IgD-negative memory B cell (primary cell): ENCODE measurements at regions not wholly inside any gene's neighbourhood (a gene's known extent, or its start where the extent isn't known, plus 50 kb on each side); places are given as distances from the start of the nearest gene placed in this dataset.

Experiments
- H3K27ac Mint-ChIP-seq, 3 donors: one replicate each; pipeline ENCODE4 v1.8.0; 2020 to 2022; ENCODE audit warnings: mild to moderate bottlenecking in 3 of 3, mixed read lengths in 3 of 3, moderate library complexity in 1 of 3
- H3K27me3 Mint-ChIP-seq: one replicate; pipeline ENCODE4 v1.8.0; 2021; ENCODE audit warnings: mixed read lengths
- H3K36me3 Mint-ChIP-seq: one replicate; pipeline ENCODE4 v1.8.0; 2020; ENCODE audit warnings: mild to moderate bottlenecking, mixed read lengths
- H3K4me1 Mint-ChIP-seq, 3 donors: one replicate each; pipeline ENCODE4 v1.8.0; 2020 to 2022; ENCODE audit warnings: mixed read lengths in 3 of 3, mild to moderate bottlenecking in 1 of 3
- H3K4me3 Mint-ChIP-seq, 4 donors: one replicate each; pipeline ENCODE4 v1.8.0; 2020 to 2022; ENCODE audit warnings: mild to moderate bottlenecking in 4 of 4, mixed read lengths in 4 of 4, moderate library complexity in 3 of 4
- H3K9me3 Mint-ChIP-seq, 3 donors: one replicate each; pipeline ENCODE4 v1.8.0; 2020 to 2021; ENCODE audit warnings: mixed read lengths in 3 of 3, mild to moderate bottlenecking in 1 of 3

DNA sequence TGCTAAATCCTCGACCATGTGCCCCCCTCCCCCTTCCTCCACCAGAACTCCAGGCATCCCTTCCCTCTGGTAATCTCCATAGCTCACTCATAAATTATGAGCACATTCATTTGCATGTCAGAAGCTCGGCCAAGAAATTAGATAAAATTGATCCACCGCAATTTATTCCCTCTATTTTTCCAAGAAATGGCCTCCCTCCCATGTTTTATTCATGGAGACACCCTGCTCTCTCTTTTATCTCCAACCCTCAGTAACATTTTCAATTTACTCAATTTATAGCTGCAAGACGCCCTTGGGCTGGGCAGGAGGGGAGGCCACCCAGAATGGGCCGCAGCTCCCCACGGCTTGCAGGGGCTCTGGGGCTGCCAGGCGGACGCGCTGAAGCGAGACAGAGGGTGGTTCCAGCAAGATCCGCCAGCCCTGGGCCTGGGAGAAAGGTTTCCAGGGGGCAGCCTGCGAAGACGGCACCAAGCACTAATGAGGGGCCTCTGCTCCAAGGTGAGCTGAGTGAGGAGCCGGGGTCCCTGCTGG, 54.7 kb upstream of the ZNF423 start:
- peaks cover 4% of the 10 kb centered on the region for H3K27me3 Mint-ChIP-seq
- H3K4me1 Mint-ChIP-seq: no peaks in the 10 kb centered on the region
- peaks cover 1% of the 10 kb centered on the region for H3K36me3 Mint-ChIP-seq

DNA sequence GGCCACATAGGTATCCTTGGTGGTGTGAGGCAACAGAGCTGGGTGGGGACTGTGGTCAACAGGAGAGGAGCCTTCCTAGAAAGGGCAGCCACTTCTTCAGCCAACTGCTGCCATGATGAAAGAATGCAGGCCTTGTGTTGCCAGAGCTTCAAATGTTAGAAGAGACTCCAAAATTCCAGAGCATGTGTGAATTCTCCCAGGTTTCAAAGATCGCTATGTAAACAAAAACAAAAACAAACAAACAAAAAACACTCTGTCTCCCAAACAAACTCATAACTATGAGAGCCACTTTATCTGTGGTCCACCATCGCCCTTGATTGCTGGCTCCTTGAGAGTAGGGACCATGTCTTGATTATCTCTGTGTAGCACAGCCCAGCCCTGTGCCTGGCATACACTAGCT, 55.5 kb upstream of the ZNF423 start:
- Mint-ChIP-seq H3K4me3 (no peak overlapping the region), H3K27me3 (peaks cover 4% of the 10 kb centered on the region), H3K36me3 (peaks cover 1% of the 10 kb centered on the region), H3K9me3 (peaks cover 1 to 8% (median 2%) of the 10 kb centered on the region in 3 donors), H3K4me1 (no peaks in the 10 kb centered on the region), H3K27ac (no peak overlapping the region)

More for the DNA sequence above, 54.7 kb upstream of the ZNF423 start:
- no peak overlapping the region for H3K4me3 Mint-ChIP-seq
- H3K9me3 Mint-ChIP-seq: peaks cover 1 to 8% (median 2%) of the 10 kb centered on the region in 3 donors
- no peak overlapping the region for H3K27ac Mint-ChIP-seq

DNA sequence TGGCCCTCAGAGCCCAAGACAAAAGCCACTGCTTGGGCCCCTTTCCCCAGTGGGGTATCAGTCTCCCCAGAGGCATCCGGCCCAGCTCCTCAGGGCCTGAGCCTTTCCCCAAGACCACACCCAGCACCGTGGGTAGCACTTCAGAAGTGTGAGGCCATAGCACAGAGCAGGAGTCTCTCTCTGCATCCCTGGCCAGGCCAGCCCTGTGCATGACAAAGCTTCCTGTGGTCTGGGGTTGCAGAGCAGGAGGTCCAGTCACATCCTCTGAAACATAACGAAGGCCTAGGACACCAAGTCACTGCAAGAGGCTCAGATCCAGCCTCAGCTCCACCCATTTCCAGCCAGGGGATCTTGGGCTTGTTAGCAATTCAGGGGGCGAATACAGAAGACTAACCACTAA, 56.8 kb upstream of the ZNF423 start:
- H3K36me3 Mint-ChIP-seq: peaks cover 1% of the 10 kb centered on the region
- H3K9me3 Mint-ChIP-seq: peaks cover 1 to 8% (median 2%) of the 10 kb centered on the region in 3 donors
- H3K27ac Mint-ChIP-seq: no peak overlapping the region
- H3K4me3 Mint-ChIP-seq: no peak overlapping the region
- peaks cover 4% of the 10 kb centered on the region for H3K27me3 Mint-ChIP-seq
- no peaks in the 10 kb centered on the region for H3K4me1 Mint-ChIP-seq

DNA sequence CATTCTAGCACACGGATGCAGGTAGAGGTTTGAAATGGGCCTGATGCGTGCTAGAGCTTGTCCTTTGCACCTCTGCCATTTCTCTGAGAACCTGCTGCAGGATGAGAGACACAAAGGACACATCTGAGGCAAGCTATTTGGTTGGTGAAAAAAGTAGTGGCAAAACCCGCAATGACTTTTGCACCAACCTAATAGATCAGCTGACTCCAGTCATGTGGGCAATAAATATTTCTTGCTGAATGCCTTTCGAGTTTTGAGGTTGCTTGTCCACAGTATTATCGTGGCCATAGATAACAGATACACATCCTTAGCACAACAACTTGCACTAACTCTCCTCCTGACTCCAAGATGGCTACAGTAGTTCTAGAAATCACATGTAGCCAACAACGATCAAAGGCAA, 57.8 kb upstream of the ZNF423 start:
- peaks cover 1% of the 10 kb centered on the region for H3K36me3 Mint-ChIP-seq
- no peak overlapping the region for H3K4me3 Mint-ChIP-seq
- no peak overlapping the region for H3K27ac Mint-ChIP-seq
- H3K27me3 Mint-ChIP-seq: peaks cover 6% of the 10 kb centered on the region
- no peaks in the 10 kb centered on the region for H3K4me1 Mint-ChIP-seq
- peaks cover 1 to 8% (median 2%) of the 10 kb centered on the region in 3 donors for H3K9me3 Mint-ChIP-seq

DNA sequence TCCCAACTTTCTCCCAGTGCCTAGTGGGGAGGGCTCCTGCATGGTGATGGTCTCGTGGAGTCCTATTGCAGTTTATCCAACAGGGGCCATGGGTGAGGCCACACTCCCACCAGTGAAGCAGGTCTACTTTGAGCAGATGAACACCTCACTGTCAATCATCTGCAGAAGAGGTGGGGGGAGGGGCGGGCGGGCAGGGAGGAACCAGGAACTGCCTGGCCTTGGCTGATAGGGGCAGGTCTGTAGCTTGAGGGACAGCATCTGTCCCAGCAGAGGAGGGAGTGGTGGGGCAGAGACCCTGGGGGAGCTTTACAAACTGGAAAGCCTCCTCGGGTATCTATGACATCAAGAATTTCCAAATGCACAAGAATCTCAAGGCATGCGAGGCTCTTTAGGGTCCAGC, 58.7 kb upstream of the ZNF423 start:
- Mint-ChIP-seq H3K4me3 (no peak overlapping the region), H3K36me3 (peaks cover 1% of the 10 kb centered on the region), H3K27me3 (peaks cover 6% of the 10 kb centered on the region), H3K27ac (no peak overlapping the region), H3K4me1 (no peaks in the 10 kb centered on the region), H3K9me3 (peaks cover 1 to 8% (median 2%) of the 10 kb centered on the region in 3 donors)

DNA sequence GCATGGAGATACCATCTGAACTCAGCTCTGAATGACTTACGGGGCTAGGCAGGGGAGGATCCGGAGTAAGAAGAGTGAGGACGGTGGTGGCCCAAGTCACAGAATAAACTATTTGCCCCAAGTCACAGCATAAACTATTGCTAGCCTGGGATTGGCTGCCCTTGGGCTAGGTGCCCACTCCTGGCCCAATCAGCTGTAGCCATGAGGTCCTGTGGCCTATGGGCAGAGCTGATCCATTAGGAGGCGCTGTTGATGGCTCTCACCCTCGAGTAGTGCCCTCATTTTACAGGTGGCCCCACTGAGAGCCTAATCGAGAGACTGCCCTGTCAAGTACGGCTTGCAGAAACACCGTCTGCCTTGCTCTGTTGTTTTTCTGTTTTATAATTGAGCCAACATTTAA, 62.3 kb upstream of the ZNF423 start:
- Mint-ChIP-seq H3K4me3 (no peak overlapping the region), H3K4me1 (no peaks in the 10 kb centered on the region), H3K27ac (no peak overlapping the region), H3K36me3 (peaks cover 1% of the 10 kb centered on the region), H3K9me3 (no peaks in the 10 kb centered on the region), H3K27me3 (peaks cover 10% of the 10 kb centered on the region)

DNA sequence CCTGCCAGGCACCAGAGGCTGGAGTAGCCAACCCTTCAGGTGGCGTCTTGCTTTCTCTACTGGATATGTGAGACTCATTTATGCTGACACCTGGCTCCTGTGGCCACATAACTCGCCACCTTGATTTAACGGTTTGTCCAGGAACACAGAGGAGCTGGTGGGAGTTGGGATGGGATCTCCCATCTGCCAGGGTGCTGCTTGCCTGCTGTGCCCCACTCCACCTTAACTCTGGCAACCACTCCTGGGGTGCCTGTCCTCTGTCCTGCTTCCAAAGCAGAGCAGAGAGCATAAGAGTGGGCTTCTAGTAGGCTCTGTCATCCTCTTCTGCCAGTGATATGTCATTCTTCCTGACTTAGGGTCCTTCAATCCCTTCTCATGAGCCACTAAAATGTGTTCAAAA, 63.4 kb upstream of the ZNF423 start:
- H3K27ac Mint-ChIP-seq: no peak overlapping the region
- peaks cover 1% of the 10 kb centered on the region for H3K36me3 Mint-ChIP-seq
- no peaks in the 10 kb centered on the region for H3K4me1 Mint-ChIP-seq
- no peak overlapping the region for H3K4me3 Mint-ChIP-seq
- peaks cover 10% of the 10 kb centered on the region for H3K27me3 Mint-ChIP-seq
- H3K9me3 Mint-ChIP-seq: no peaks in the 10 kb centered on the region

DNA sequence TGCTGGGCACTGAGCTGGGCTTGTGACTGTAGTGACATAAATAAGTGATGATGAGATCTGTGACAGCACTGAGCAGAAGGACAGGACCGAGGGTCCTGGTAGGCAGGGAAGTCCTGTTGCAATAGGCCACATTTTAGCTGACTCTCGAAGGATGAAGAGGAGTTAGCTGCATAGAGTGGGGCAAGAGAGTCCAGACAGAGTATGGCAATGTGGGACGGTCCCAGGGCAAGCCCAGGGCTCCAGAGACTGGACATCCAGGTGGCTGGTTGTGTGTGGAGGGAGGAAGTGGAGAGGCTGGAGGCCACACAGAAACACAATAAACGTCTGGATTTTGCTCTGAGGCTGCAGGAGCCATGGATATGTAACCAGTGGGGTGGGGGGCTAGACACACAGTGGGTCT, 64.5 kb upstream of the ZNF423 start:
- H3K27me3 Mint-ChIP-seq: peaks cover 8% of the 10 kb centered on the region
- H3K4me1 Mint-ChIP-seq: no peaks in the 10 kb centered on the region
- peaks cover under 1% of the 10 kb centered on the region for H3K36me3 Mint-ChIP-seq
- no peak overlapping the region for H3K27ac Mint-ChIP-seq
- H3K4me3 Mint-ChIP-seq: no peak overlapping the region
- no peaks in the 10 kb centered on the region for H3K9me3 Mint-ChIP-seq

DNA sequence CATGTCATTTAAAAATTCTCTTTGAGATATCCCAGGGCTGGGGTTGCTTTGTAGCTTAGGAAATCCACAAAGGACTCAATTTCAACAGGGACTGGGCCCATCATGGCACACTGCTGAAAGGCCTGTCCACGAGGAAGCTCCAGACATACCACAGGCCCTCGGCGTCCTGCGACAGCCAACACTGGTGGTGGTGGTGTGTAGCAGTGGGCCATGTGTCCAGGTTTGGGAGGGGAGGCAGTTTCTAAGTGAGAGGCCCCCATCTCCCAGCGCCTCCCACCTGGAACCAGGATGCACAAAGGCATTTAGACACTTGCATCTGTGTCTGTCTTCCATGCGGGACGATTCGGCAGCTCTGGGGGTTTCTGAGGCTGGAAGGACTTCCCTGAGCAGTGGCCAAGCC, 65.2 kb upstream of the ZNF423 start:
- peaks cover 15% of the 10 kb centered on the region for H3K27me3 Mint-ChIP-seq
- H3K4me3 Mint-ChIP-seq: no peak overlapping the region
- H3K4me1 Mint-ChIP-seq: no peaks in the 10 kb centered on the region
- no peak overlapping the region for H3K27ac Mint-ChIP-seq
- H3K36me3 Mint-ChIP-seq: no peaks in the 10 kb centered on the region
- no peaks in the 10 kb centered on the region for H3K9me3 Mint-ChIP-seq

DNA sequence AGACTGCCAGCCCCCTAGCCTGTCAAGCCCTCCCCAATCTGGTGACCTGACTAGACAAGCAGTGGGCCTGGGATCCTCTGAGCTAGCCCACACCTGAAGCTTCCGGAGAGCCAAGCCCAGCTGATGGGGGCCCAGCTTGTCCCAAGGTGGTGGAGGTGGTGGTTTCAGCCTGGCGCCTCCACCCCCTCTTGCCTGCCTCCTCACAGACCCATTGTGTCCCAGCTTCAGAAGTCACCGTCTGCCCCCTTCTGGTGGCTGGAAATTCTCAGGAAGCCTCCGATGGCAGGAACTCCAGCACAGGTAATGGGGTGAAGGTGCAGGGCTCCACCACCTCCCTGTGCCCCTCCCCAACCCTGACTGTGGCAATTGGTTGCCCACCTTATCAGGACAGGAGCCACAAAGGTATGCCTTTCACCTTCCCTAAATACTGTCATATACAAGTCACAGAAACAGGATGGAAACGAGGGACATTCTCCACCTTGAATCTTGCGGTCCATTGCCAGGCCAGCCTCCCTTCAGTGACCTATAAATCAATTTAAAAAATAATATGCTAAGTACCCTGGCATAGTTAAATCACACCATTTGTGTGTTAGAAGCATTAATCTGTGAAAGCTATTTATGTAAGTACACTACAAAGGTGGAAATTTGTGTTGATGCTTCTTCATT, 66.0 kb upstream of the ZNF423 start:
- Mint-ChIP-seq H3K4me1 (no peaks in the 10 kb centered on the region), H3K36me3 (no peaks in the 10 kb centered on the region), H3K4me3 (no peak overlapping the region), H3K27me3 (peaks cover 16% of the 10 kb centered on the region), H3K27ac (no peak overlapping the region), H3K9me3 (no peaks in the 10 kb centered on the region)

DNA sequence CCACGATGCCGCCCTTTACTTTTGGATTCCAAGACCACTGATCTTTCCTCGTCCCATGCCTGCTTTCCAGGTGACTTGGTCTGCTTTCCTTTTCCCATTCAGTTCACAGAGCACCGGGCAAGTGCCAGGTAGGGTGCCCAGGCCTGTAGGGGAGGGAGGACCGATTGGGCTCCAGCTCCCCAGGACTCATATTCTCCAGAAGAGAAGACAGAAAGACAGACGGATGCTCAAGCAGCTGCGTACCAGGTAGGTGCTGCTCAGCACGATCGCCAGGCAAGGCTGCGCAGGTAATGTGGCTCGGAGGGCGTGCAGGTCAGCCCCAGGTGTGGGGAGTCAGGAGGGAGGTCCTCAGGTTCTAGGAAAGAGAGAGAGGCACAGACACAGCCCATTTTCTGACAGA, 67.5 kb upstream of the ZNF423 start:
- H3K27ac Mint-ChIP-seq: no peak overlapping the region
- H3K4me3 Mint-ChIP-seq: no peak overlapping the region
- no peaks in the 10 kb centered on the region for H3K36me3 Mint-ChIP-seq
- no peaks in the 10 kb centered on the region for H3K4me1 Mint-ChIP-seq
- H3K27me3 Mint-ChIP-seq: peaks cover 16% of the 10 kb centered on the region
- no peaks in the 10 kb centered on the region for H3K9me3 Mint-ChIP-seq

DNA sequence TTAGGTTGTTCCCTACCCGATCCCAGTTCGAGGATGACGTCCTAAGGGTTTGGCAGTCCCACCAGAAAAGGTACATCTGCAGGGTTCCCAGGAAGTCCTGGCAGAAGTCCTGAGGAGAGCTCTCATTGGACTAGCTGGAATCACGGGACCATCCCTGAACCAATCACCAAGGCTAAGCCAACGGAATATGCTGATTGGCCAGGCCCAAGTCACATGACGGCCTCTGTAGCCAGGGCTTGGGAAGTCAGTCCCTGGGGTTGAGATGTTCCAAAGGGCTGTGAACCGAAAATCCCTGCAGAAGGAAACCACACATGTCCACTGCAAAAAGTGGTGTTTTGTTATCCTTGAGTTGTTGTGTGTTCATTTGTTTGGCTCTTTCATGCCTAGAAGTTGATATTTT, 68.2 kb upstream of the ZNF423 start:
- Mint-ChIP-seq H3K9me3 (no peaks in the 10 kb centered on the region), H3K27ac (no peak overlapping the region), H3K27me3 (peaks cover 16% of the 10 kb centered on the region), H3K4me3 (no peak overlapping the region), H3K4me1 (no peaks in the 10 kb centered on the region), H3K36me3 (no peaks in the 10 kb centered on the region)

DNA sequence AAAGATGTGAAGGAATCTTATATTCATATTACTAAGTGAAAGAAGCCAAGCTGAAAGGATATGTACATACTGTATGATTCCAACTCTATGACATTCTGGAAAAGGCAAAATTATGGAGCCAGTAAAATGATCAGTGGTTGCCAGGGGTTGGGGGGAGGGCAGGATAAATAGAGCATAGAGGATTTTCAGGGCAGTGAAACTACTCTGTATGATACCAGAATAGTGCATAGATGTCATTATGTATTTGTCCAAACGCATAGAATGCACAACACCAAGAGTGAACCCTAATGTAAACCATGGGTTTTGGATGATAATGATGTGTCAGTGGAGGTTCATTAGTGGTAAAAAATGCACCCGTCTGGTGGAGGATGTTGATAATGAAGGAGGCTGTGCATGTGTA, 71.0 kb upstream of the ZNF423 start:
- H3K4me3 Mint-ChIP-seq: no peak overlapping the region
- H3K9me3 Mint-ChIP-seq: no peaks in the 10 kb centered on the region
- peaks cover 18% of the 10 kb centered on the region for H3K27me3 Mint-ChIP-seq
- H3K36me3 Mint-ChIP-seq: no peaks in the 10 kb centered on the region
- peak overlapping the region in 1 of 3 donors; percentile 41 for H3K27ac Mint-ChIP-seq
- H3K4me1 Mint-ChIP-seq: no peaks in the 10 kb centered on the region

DNA sequence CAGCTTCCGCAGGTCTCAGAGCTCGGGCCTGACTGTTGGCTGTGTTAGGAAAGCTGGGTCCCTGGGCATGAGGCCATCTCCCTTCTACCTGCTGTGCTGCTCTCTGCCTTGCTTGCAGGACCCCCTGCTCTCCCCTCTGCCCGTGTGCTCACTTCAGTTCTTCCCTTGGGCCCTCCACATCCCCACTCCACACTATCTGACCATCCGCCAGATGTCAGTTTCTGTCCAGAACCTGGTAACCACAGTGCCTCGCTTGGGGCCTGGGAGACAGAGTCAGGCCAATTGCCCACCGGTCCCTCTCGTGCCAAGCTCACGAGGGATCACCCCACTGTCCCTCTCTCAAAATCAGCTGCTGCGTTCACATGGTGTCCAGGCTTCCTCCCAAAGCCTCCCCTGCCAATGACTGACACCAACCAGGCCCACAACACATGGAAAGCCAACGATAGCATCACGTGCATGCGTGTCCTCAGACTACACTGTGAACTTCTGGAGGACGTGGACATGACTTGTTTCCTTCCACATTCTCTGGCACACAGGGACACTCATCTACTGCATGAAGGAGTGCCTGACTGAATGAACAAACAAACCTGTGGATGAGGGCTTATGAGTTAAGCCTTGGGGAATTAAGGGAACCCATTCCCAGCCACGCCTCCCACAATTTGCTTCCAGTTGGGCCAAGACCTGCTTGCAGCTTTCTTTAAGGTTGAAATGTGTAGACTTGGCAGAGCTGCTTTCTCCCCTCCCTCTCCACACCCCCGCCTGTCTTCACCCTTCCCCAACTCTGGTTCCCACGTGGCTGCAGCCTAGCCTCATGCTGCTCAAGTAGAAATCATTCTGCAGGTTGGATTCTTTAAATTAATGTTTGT, 72.5 kb upstream of the ZNF423 start:
- no peak overlapping the region for H3K4me3 Mint-ChIP-seq
- no peaks in the 10 kb centered on the region for H3K4me1 Mint-ChIP-seq
- peaks cover 14% of the 10 kb centered on the region for H3K27me3 Mint-ChIP-seq
- H3K36me3 Mint-ChIP-seq: no peaks in the 10 kb centered on the region
- H3K27ac Mint-ChIP-seq: no peak overlapping the region
- H3K9me3 Mint-ChIP-seq: no peaks in the 10 kb centered on the region

DNA sequence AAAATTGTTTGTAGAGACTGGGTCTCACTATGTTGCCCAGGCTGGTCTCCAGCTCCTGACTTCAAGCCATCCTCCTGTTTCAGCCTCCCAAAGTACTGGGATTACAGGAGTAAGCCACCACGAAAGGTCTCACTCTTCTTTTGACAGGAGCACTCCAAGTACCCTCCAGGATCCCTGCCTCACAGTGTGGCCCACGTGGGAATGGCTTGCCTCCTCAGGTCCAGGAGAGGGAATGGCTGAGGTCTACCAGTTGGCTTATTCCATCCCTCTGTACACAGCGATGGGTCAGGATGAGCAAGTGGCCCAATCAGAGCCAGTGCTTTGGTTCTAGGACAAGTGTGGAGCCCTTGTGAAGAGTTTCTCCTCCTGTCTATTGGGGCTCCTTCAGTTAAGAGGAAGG, 73.7 kb upstream of the ZNF423 start:
- no peaks in the 10 kb centered on the region for H3K36me3 Mint-ChIP-seq
- peaks cover 0 to 2% (median 0%) of the 10 kb centered on the region in 3 donors for H3K9me3 Mint-ChIP-seq
- peaks cover 17% of the 10 kb centered on the region for H3K27me3 Mint-ChIP-seq
- no peaks in the 10 kb centered on the region for H3K4me1 Mint-ChIP-seq
- no peak overlapping the region for H3K4me3 Mint-ChIP-seq
- H3K27ac Mint-ChIP-seq: no peak overlapping the region

DNA sequence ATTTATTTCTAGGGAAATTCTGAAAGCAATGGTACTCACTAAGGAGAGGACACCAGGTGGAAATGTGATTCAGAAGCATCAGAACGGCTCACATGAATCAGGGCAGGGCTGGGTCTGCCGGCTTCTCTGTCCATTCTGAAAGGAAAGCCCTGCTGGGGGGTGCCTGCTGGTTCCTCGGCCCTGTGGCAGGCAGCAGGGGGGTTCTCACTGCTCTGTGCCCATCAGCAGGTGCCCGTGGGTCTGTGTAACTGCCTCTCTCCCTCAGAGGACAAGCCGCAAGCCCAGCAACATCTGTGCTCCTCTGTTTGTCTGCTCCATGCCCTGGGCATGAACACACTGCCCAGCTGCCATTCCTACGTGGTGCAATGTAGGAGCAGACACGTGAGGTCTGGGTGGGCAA, 74.9 kb upstream of the ZNF423 start:
- H3K4me1 Mint-ChIP-seq: no peaks in the 10 kb centered on the region
- no peaks in the 10 kb centered on the region for H3K36me3 Mint-ChIP-seq
- H3K4me3 Mint-ChIP-seq: no peak overlapping the region
- H3K27me3 Mint-ChIP-seq: peaks cover 16% of the 10 kb centered on the region
- no peak overlapping the region for H3K27ac Mint-ChIP-seq
- H3K9me3 Mint-ChIP-seq: peaks cover 0 to 2% (median 0%) of the 10 kb centered on the region in 3 donors
